HG02852 (cell line): ENCODE measurements at regions not wholly inside any gene's neighbourhood (a gene's known extent, or its start where the extent isn't known, plus 50 kb on each side); places are given as distances from the start of the nearest gene placed in this dataset.
"Not testable (repeated sequence)": the region's sequence is repeated elsewhere in the genome, so short reads cannot be mapped to it uniquely, and the experiment has no call there.

Source experiments
- ATAC-seq: cut with Tn5 transposase; IDR thresholded peaks from one replicate; pipeline ENCODE4 v1.9.1; 2021; ENCODE audit warnings: mild to moderate bottlenecking, moderate library complexity; ENCODE audit not compliant: unreplicated experiment

DNA sequence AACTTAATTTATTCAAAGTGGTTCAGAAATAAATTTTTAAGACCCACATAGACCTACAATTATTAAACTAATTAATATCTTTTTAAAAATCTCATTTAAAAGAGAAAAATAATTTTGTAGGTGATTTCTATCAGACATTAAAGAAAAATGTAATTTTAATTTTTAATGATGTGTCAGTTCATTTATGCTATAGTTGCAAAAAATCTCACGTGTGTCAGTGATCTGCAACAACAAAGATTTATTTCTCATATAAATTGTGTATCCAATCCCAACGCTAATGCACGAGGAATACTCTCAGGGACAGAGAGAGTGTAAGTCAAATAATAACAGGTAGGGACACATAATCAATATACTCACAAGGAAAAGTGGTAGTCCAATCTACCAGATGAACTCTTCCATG lies 456.6 kb upstream of the CCDC54 start:
- ATAC-seq: no peak

DNA sequence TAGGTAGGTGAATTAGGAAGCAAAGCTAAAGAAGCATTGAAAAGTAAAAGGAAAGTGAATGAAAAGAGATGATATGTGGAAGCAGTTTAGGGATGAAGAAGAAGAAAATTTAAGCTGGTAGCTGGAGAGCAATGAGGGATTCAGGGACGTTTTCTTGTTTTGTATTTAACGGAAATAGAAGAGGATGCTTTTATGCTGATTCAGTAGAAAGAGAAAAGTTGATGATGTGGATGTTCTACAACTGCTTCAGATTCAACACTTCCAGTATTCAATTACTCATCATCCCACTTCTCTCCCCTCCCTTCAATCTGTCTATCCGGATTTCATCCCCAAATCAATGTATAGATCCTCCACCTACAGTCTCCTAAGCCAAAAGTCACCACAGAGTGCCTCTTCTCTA lies 448.2 kb upstream of the CCDC54 start:
- ATAC-seq: no peak

GRCh38 chr3:106930086-106930485 lies 447.2 kb upstream of the CCDC54 start:
- ATAC-seq: no peak

- ATAC-seq: no peak
Measured at GRCh38 chr3:106931904-106932303, 445.3 kb upstream of the CCDC54 start.

GRCh38 chr3:106936337-106936736 lies 440.9 kb upstream of the CCDC54 start:
- no peak for ATAC-seq

GRCh38 chr3:106942051-106942450 lies 435.2 kb upstream of the CCDC54 start:
- ATAC-seq: no peak

DNA sequence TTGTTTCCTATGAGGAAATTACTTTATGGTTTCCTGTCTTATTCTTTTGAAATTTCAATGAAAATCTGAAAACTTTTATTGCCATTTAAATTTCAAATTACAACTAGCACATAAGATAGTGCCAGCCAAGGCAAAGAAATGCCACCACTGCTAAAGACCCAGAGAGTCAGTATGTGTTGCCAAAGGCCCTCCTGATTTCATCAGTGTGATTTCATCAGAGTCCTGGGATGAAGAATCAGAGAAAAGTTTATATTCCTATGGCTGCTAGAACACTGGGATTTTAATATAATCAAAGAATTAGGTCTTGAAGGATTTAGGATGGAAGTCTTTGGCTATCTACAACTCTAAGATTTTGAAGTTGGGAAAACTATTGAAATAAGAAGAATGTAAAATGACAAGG lies 434.2 kb upstream of the CCDC54 start:
- ATAC-seq: no peak

DNA sequence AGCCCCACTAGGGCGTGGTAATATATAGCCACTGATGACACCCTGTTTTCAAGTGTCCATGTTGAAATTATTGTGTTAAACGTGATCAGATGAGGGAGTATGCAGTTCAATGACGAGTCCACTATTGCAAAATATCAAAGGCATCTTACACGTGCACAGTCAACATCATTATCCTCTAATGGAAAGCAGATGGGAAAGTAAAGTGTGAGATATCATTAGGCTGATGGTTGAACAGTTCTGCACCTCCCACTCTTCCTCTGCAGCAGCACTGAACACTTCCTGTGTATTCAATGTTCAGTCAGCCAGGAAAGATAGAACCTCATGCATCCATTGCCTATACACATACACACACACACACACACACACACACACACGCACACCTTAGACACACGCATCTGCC lies 431.8 kb upstream of the CCDC54 start:
- ATAC-seq: no peak

- no peak for ATAC-seq
Measured at GRCh38 chr3:106946866-106947265, 430.4 kb upstream of the CCDC54 start.

GRCh38 chr3:106957029-106957428 lies 420.2 kb upstream of the CCDC54 start:
- no peak for ATAC-seq

DNA sequence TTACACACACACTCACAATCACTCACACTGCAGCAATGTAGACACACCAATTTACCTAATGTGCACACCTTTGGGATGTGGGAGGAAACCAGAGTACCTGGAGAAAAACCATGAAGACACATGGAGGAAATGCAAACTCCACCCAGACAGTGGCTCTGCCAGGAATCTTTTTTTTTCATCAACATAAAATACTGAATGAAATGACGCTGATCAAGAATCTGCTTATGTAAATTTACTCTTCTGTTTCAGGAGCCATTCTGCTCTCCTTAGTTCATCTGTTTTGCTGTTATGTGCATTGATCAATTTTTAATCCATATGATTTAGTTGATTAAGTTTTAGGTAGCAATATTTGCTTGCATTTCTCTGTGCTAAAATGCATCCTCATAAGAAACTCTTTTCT lies 414.2 kb upstream of the CCDC54 start:
- no peak for ATAC-seq

DNA sequence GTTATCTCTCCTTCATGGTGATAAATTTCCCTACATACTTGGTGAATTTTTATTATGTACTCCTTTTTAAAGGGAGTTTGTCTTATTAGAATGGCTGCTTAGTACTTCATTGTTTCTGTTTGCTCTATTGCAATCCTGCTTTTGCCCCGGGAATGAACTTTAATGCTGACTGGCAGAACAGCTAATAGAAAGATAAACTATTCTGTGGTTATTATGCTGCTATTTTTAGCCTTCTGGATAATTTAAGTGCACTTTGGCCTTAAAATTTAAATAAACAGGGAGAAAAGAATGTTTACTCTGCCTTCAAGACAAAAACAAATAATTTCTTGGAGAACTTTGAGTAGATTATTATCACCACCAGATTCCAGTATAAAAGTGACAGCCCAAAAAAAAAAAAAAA lies 413.8 kb upstream of the CCDC54 start:
- ATAC-seq: no peak

GRCh38 chr3:106965307-106965706 lies 411.9 kb upstream of the CCDC54 start:
- no peak for ATAC-seq

DNA sequence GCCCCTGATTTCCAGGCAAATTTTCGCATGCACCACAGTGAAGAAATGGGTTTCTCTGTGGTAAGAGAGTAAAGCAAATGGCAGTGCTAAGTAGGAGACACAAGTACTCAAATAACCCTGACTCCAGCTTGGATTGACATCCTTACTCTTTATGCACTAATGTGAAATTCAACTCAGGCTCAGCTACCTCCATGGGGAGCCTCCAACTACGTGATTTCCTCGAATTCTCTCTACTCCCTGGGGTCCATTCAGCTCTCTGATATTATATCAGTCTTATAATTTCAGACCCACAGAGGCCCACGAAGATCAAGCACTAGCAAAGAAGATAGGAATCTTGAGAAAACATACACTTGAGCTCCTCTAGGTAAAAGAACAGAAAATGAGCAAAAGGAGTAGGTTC lies 407.6 kb upstream of the CCDC54 start:
- ATAC-seq: no peak

DNA sequence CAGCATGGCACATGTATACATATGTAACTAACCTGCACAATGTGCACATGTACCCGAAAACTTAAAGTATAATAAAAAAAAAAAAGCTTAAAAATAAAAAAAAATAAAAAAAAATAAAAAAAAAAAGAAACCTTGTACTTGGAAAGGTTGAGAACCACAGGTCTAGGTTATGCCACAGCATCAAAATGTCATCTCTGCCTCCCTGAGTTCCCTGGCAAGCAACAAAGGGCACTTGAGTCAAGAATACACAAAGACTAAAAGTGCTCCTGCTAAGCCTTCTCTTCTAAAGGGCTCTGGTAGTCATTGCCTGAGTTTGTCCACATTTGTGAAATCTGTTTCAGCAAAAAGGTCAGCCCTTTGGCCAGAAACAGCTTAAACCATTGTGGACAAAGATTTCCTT lies 395.8 kb upstream of the CCDC54 start:
- ATAC-seq: no peak

GRCh38 chr3:106985721-106986120 lies 391.5 kb upstream of the CCDC54 start:
- ATAC-seq: no peak

GRCh38 chr3:106998841-106999682 lies 378.2 kb upstream of the CCDC54 start:
- ATAC-seq: not testable (repeated sequence)

DNA sequence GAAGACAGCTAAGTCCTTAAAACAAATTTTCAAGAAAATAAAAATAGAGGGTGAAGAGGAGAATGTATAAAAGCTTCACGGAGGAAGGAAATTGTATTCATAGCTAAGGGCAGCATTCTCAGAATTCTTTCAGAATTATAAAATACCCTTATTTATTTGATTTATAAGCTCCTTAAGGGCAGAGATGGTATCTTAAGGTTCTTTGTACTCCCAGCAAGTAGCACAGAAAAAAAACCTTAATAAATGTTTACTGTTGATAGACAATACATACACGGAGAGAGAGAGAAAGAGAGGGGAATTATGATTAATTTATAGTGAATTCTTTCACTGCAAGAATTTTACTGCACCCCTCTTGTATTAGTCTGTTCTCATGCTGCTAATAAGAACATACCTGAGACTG lies 375.6 kb upstream of the CCDC54 start:
- ATAC-seq: no peak

DNA sequence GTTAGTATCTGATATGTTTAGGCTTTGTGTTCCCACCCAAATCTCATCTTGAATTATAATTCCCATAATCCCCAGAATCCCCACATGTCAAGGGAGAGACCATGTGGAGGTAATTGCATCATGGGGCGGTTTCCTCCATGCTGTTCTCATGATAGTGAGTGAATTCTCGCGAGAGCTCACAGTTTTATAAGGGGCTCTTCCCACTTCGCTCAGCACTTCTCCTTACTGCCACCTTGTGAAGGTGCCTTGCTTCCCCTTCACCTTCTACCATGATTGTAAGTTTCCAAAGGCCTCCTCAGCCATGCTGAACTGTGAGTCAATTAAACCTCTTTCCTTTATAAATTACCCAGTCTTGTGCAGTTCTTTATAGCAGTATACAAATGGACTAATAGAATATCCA lies 371.9 kb upstream of the CCDC54 start:
- not testable (repeated sequence) for ATAC-seq

DNA sequence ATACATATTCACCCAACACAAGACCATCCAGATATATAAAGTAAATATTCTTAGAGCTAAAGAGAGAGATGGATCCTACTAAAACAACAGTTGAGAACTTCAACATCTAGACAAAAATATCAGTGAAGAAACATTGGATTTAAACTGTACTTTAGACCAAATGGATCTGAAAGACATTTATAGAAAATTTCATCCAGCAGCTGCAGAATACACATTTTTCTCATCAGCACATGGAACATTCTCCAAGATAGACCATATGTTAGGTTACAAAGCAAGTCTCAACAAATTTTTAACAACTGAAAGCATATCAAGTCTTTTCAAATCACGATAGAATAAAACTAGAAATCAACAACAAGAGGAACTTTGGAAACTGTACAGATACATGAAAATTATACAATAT lies 369.0 kb upstream of the CCDC54 start:
- ATAC-seq: no peak

DNA sequence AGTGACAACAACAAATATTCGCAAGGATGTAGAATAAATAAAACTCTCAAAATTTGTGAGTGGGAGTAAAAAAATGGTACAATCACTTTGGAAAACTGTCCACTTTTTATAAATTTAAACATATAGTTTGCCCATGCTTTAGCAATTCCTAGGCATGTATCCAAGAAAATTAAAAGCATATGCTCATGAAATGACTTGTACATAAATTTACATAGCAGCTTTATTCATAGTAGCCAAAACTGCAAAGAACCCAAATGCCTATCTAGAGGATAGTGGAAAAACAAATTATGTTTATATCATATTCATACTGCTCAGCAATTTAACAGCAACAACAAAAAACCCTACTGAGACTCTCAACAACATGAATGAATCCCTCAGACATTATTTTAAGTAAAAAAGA lies 363.6 kb upstream of the CCDC54 start:
- no peak for ATAC-seq

DNA sequence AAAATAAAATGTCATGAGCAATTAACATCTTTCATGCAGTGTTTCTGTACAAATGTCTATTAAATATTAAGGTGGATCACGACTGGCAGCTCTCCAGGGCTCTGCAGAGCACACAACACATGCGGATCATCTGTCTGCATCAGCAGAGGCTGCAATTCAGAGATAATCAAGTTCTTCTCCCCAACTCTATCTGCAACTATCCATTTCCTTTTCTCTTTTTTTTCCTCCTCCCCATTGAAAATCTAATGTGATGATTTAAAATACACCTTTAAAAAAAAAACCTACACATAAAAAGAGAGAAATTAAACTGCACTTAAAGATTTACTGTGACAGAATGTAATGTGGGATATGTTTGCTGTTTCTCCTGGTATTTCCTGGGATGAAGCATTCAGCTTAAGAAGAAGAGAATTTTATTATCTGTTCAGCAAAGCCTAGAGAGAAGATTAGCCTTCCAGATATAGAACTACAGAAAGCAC lies 352.6 kb upstream of the CCDC54 start:
- ATAC-seq: no peak

- ATAC-seq: no peak
Measured at GRCh38 chr3:107025961-107026360, 351.3 kb upstream of the CCDC54 start.
